H9 (cell line): ENCODE measurements at regions not wholly inside any gene's neighbourhood (a gene's known extent, or its start where the extent isn't known, plus 50 kb on each side); places are given as distances from the start of the nearest gene placed in this dataset.

Experiments
- DNase-seq: peaks from one replicate; pipeline ENCODE4 v3.0.0-alpha.2; 2017
- H2AFZ ChIP-seq: one replicate; pipeline ENCODE4 v1.6.1; 2013; ENCODE audit warnings: mild to moderate bottlenecking, low read length, control low read depth, moderate library complexity
- H2AK5ac ChIP-seq: 2 replicates; pipeline ENCODE4 v1.6.1; 2013; ENCODE audit warnings: low read length, control low read depth, mixed read lengths; ENCODE audit not compliant: insufficient read length
- H2BK120ac ChIP-seq: one replicate; pipeline ENCODE4 v1.6.1; 2013; ENCODE audit warnings: low read depth, mild to moderate bottlenecking, low read length, control low read depth, inconsistent platforms; ENCODE audit not compliant: poor library complexity, severe bottlenecking
- H2BK12ac ChIP-seq: 2 replicates; pipeline ENCODE4 v1.6.1; 2013; ENCODE audit warnings: low read length, control low read depth, mixed read lengths, low read depth; ENCODE audit not compliant: insufficient read length
- H2BK15ac ChIP-seq: 2 replicates; pipeline ENCODE4 v1.6.1; 2013; ENCODE audit warnings: low read depth, low read length, control low read depth
- H2BK20ac ChIP-seq: one replicate; pipeline ENCODE4 v1.6.1; 2013; ENCODE audit warnings: low read depth, mild to moderate bottlenecking, low read length, control low read depth, inconsistent platforms; ENCODE audit not compliant: poor library complexity, severe bottlenecking
- H2BK5ac ChIP-seq: 2 replicates; pipeline ENCODE4 v1.6.1; 2013; ENCODE audit warnings: low read length, control low read depth, mixed read lengths; ENCODE audit not compliant: insufficient read length
- H3K14ac ChIP-seq: 2 replicates; pipeline ENCODE4 v1.6.1; 2013; ENCODE audit warnings: low read length, control low read depth; ENCODE audit not compliant: insufficient read depth
- H3K18ac ChIP-seq: 2 replicates; pipeline ENCODE4 v1.6.1; 2013; ENCODE audit warnings: low read depth, mild to moderate bottlenecking, mixed read lengths, low read length, control low read depth; ENCODE audit not compliant: insufficient read length
- H3K23ac ChIP-seq: 2 replicates; pipeline ENCODE4 v1.6.1; 2013; ENCODE audit warnings: low read length, control low read depth, mixed read lengths, low read depth; ENCODE audit not compliant: insufficient read length
- H3K23me2 ChIP-seq: 2 replicates; pipeline ENCODE4 v1.6.1; 2013; ENCODE audit warnings: low read depth, mild to moderate bottlenecking, mixed read lengths, low read length, control low read depth; ENCODE audit not compliant: insufficient read length, poor library complexity, severe bottlenecking
- H3K27ac ChIP-seq: 2 replicates; pipeline ENCODE4 v1.5.1; 2013; ENCODE audit warnings: low read length, control low read depth, mixed read lengths, low read depth; ENCODE audit not compliant: insufficient read length
- H3K27me3 ChIP-seq: 2 replicates; pipeline ENCODE4 v1.6.1; 2013; ENCODE audit warnings: low read length, control low read depth, inconsistent platforms; ENCODE audit not compliant: insufficient read depth
- H3K4ac ChIP-seq: 2 replicates; pipeline ENCODE4 v1.6.1; 2013; ENCODE audit warnings: low read depth, mild to moderate bottlenecking, control low read depth, inconsistent platforms, low read length, moderate library complexity
- H3K4me1 ChIP-seq: 2 replicates; pipeline ENCODE4 v1.6.1; 2013; ENCODE audit warnings: low read length, control low read depth, inconsistent platforms; ENCODE audit not compliant: insufficient read depth
- H3K4me2 ChIP-seq: 2 replicates; pipeline ENCODE4 v1.6.1; 2013; ENCODE audit warnings: low read length, control low read depth, mixed read lengths; ENCODE audit not compliant: insufficient read length, insufficient read depth
- H3K56ac ChIP-seq: 2 replicates; pipeline ENCODE4 v1.6.1; 2013; ENCODE audit warnings: low read depth, mild to moderate bottlenecking, mixed read lengths, low read length, control low read depth; ENCODE audit not compliant: insufficient read length
- H3K79me1 ChIP-seq: 2 replicates; pipeline ENCODE4 v1.6.1; 2013; ENCODE audit warnings: low read depth, mild to moderate bottlenecking, moderate library complexity, low read length, control low read depth, inconsistent platforms; ENCODE audit not compliant: insufficient read depth, poor library complexity, severe bottlenecking
- H3K79me2 ChIP-seq: 2 replicates; pipeline ENCODE4 v1.6.1; 2013; ENCODE audit warnings: low read length, control low read depth, inconsistent platforms; ENCODE audit not compliant: insufficient read depth
- H3K9ac ChIP-seq: 2 replicates; pipeline ENCODE4 v1.6.1; 2013; ENCODE audit warnings: low read length, control low read depth, mixed read lengths; ENCODE audit not compliant: insufficient read length; ENCODE audit errors: extremely low read depth
- H3K9me3 ChIP-seq: one replicate; pipeline ENCODE4 v1.6.1; 2013; ENCODE audit warnings: low read depth, low read length, inconsistent platforms; ENCODE audit not compliant: control insufficient read depth
- H3T11ph ChIP-seq: one replicate; pipeline ENCODE4 v1.6.1; 2013; ENCODE audit warnings: mild to moderate bottlenecking, low read length, control low read depth, inconsistent platforms
- H4K20me1 ChIP-seq: one replicate; pipeline ENCODE4 v1.6.1; 2013; ENCODE audit not compliant: control insufficient read depth, insufficient read length, insufficient read depth
- H4K5ac ChIP-seq: 2 replicates; pipeline ENCODE4 v1.6.1; 2013; ENCODE audit warnings: low read depth, mild to moderate bottlenecking, mixed read lengths, low read length, control low read depth; ENCODE audit not compliant: insufficient read length
- H4K8ac ChIP-seq: replicated peaks from 2 replicates; pipeline ENCODE4 v1.6.1; 2013; ENCODE audit warnings: low read length, control low read depth, mixed read lengths, low read depth; ENCODE audit not compliant: insufficient read length
- H4K91ac ChIP-seq: 2 replicates; pipeline ENCODE4 v1.6.1; 2013; ENCODE audit warnings: low read depth, mild to moderate bottlenecking, moderate library complexity, mixed read lengths, low read length, control low read depth; ENCODE audit not compliant: insufficient read length
- H3K27ac Mint-ChIP-seq, 3 experiments: 2 replicates in 2 of 3; 3 replicates in 1 of 3; pipeline ENCODE4 v1.8.0; 2020 to 2021; ENCODE audit warnings: mixed read lengths in 3 of 3, mild to moderate bottlenecking in 1 of 3, moderate library complexity in 1 of 3
- H3K27me3 Mint-ChIP-seq: 2 replicates; pipeline ENCODE4 v1.8.0; 2021; ENCODE audit warnings: low read depth, mild to moderate bottlenecking, moderate library complexity, mixed read lengths
- H3K36me3 Mint-ChIP-seq, 3 experiments: 2 replicates in 2 of 3; 3 replicates in 1 of 3; pipeline ENCODE4 v1.8.0; 2020 to 2021; ENCODE audit warnings: low read depth in 3 of 3, mixed read lengths in 3 of 3; ENCODE audit not compliant: insufficient read depth in 1 of 3
- H3K4me1 Mint-ChIP-seq, 2 experiments: 2 replicates each; pipeline ENCODE4 v1.8.0; 2020; ENCODE audit warnings: mixed read lengths in 2 of 2
- H3K4me3 Mint-ChIP-seq, 2 experiments: 2 replicates in 1 of 2; 3 replicates in 1 of 2; pipeline ENCODE4 v1.8.0; 2020 to 2021; ENCODE audit warnings: mild to moderate bottlenecking in 2 of 2, mixed read lengths in 2 of 2, moderate library complexity in 1 of 2
- H3K9me3 Mint-ChIP-seq, 2 experiments: 2 replicates in 1 of 2; 3 replicates in 1 of 2; pipeline ENCODE4 v1.8.0; 2020; ENCODE audit warnings: mild to moderate bottlenecking in 2 of 2, mixed read lengths in 2 of 2, moderate library complexity in 1 of 2
- CTCF ChIP-seq: fragments of 200-600 bp; sonication (generic); conservative IDR thresholded peaks from 3 replicates; pipeline ENCODE4 v1.8.0; 2021; ENCODE audit warnings: antibody characterized with exemption, mild to moderate bottlenecking
- WGBS: extraction: QIAGEN DNeasy Blood & Tissue Kit; methylation state at CpG from one replicate; pipeline ENCODE4 v1.1.7; 2013; ENCODE audit warnings: missing lambda C conversion rate, low lambda C conversion rate, mixed read lengths; ENCODE audit not compliant: insufficient read length; ENCODE audit errors: extremely low coverage; 5-methylcytosine and 5-hydroxymethylcytosine counted together

- peaks cover 0 to 9% (median 0%) of the 10 kb centered on the region in 3 experiments; a peak in 2 of 7 replicates for H3K36me3 Mint-ChIP-seq
- no peak overlapping the region for H3K27ac ChIP-seq
Measured at GRCh38 chr2:64391424-64391823, 62.5 kb upstream of the LGALSL start.

More at GRCh38 chr2:64391424-64391823, 62.5 kb upstream of the LGALSL start:
- Histone ChIP-seq H3K27me3 (no peaks in the 10 kb centered on the region), H3K14ac (no peak overlapping the region), H4K20me1 (no peaks in the 10 kb centered on the region), H2BK15ac (no peak overlapping the region), H2AFZ (no peak overlapping the region), H3K79me2 (no peaks in the 10 kb centered on the region), H3T11ph (no peak overlapping the region), H3K79me1 (no peaks in the 10 kb centered on the region), H4K5ac (no peak overlapping the region), H3K23ac (no peak overlapping the region), H3K9ac (no peak overlapping the region), H2BK20ac (no peak overlapping the region), H2BK5ac (no peak overlapping the region), H3K4me1 (no peaks in the 10 kb centered on the region), H3K4ac (no peak overlapping the region), H3K56ac (no peak overlapping the region), H2BK120ac (no peak overlapping the region), H2BK12ac (no peak overlapping the region), H4K91ac (no peak overlapping the region), H4K8ac (no peak overlapping the region), H3K9me3 (no peaks in the 10 kb centered on the region), H3K23me2 (no peaks in the 10 kb centered on the region), H3K4me2 (no peak overlapping the region), H2AK5ac (no peak overlapping the region), H3K18ac (no peak overlapping the region)
- no CpG with 5 or more reads among the region's 2 CpGs for WGBS
- TF ChIP-seq CTCF, result no peak
- no peak overlapping the region for H3K27ac Mint-ChIP-seq
- no peak for DNase-seq
- no peak overlapping the region for H3K4me3 Mint-ChIP-seq
- H3K27me3 Mint-ChIP-seq, result no peaks in the 10 kb centered on the region; the same call in 1 of the 2 replicates
- H3K9me3 Mint-ChIP-seq, result peaks cover 5 to 10% of the 10 kb centered on the region in 2 experiments; a peak in 3 of 5 replicates
- H3K4me1 Mint-ChIP-seq, result peaks cover 7 to 10% of the 10 kb centered on the region in 2 experiments
